AG20443 (cell line): ENCODE measurements at regions not wholly inside any gene's neighbourhood (a gene's known extent, or its start where the extent isn't known, plus 50 kb on each side); places are given as distances from the start of the nearest gene placed in this dataset.
A peak's percentile ranks its signal among the peaks of the same experiment; 100 is the strongest.

ENCODE experiments used
- DNase-seq: peaks from one replicate; pipeline ENCODE4 v3.0.0; 2012; ENCODE audit warnings: low spot score, mixed read lengths

DNA sequence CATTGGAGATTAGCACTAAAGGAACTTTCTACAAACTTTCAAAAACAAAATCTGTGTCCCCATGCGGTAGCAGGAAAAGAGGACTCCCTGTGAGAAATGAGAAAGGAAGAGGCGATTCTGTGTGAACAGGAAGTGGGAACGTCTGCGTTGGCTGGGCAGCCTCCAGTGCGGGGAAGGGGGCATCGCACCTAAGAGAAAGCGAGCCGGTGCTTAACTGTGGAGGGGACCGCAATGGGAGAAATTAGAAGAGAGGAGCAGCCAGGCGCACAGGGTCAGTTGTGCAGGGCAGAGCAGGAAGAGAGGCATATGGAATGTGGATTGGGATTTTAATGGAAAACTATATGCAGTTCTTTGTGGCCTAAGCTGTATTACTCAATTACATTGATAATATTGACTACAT, 77.4 kb upstream of the DOCK9 start:
- DNase-seq, result no peak

DNA sequence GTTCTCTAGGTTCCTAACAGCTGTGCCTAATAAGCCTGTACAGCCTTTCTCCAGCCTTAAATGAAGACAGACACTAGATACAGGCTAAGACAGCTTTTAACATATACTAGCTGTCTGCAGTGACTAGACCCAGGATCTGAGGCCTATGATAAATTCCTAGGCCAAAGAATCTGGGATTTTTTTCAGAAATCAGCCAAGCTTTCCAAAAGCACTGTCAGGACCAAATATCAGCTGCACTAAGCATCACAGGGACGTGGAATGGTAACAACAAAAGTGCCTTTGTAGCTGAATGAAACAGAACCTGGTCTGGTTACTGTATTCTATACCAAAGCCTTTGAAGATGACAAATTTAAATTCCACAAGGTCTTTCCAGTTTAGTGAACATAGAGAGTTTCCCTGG, 77.9 kb upstream of the DOCK9 start:
- DNase-seq, result no peak

- peak; percentile 23 for DNase-seq
These were observed 78.6 kb upstream of the DOCK9 start for GRCh38 chr13:99056381-99057014.

DNA sequence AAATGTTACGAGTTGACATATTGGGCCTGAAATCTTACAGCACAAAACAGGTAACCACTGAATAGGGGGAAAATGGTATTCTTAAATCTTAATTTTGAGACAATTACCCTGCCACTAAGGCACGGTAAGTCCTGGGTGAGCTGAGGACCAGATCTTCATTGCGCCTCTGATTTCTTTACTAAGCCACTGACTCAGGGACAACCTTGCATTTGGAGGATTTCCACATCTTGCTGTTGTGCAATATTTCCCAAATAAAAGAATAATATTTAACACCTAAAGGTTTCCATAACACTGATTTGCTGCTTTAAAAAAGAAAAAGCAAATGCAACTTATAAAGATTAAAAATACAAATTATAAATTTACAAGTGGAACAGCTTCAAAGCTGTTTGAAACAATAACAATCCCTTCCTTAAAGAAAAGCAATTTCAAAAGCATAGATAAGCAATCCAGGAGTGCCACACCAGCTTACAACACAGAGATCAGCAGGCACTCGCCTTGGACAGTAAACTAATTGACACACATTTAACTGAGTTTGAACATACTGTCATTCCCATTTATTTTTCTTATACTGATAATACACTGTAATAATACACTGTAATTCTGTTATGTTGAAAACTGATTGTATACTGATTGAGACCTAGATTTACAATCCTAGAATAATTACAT, 79.6 kb upstream of the DOCK9 start:
- DNase-seq, result peak; percentile 44

GRCh38 chr13:99058527-99059495, 80.9 kb upstream of the DOCK9 start:
- no peak for DNase-seq

DNA sequence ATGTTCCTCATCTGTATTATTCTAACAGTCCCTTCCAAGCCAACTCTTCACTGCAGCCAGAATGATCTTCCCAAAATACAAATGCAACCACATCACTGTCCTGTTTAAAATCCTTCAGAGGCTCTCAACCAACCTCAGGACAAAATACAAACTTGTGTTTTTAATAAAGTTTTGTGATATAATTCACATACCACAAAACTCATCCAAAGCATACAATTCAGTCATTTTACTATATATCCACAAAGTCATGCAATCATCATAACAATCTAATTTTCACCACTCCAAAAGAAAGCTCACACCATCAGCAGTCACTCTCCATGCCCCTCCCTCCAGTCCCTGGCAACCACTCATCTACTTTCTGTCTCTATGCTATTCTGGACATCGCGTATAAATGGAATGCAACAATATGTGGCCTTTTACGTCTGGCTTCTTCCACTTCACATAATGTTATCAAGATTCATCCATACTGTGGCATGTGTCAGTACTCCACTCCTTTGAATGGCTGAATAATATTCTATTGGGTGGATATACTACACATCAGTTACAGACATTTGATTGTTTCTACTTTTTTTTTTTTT, 81.7 kb upstream of the DOCK9 start:
- DNase-seq, result no peak

DNA sequence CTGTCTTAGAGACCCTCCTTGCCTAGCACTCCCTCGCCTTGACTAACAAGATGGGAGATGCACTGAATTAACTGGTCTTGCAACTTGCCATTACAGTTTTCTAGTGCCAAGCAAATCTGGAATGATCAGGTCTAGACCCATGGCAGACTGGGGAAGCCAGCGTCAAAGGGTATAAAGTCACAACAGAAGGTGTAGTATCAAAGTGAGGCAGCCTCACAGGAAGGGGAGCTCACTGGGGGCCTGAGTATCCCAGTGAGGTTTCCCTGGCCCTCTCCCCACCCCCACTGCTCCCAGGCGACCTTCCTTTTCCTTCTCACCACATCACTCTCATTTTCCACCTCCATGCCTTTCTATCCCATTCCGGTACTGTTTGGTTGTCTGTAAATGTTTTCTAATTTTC, 83.5 kb upstream of the DOCK9 start:
- no peak for DNase-seq

DNA sequence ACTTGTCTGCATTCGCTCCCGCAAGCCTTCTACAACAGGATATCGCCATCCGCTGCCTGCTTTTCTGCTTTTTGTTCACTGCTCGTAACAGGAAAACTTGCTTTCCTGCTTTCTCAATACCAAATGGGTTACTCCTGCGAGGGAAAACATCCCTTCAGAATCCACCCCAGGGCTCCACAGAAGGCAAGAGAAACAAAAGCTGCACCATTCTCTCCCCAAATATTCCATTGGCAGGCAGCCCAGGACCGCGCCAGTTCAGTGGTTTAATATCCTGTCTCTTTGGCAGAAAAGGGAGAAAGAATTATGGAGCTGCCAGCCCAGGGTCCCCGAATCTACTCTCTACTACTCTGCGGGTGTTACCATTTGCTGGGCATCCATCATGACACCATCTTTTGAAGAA, 84.7 kb upstream of the DOCK9 start:
- DNase-seq, result peak; percentile 49

GRCh38 chr13:99063178-99063577, 85.3 kb upstream of the DOCK9 start:
- no peak for DNase-seq

DNA sequence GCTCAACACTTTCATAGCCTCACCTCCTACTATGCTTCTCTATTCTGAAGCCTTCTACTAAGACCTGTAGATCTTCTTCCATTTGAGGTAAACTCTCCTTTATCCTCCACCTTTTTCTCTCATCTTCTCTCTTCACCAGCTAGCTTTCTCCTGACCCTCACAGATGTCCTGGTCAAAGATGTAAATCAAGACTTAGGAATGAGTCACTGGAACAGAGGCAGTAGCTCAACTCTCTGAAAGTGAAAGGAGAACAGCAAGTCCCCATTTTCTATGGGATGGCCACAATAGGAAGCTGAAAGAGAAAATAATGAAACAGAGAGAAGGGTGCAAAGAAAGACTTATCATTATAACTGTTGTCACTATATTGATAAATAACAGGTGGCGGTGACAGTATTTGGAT, 86.1 kb upstream of the DOCK9 start:
- DNase-seq, result no peak

GRCh38 chr13:99064624-99065234, 86.9 kb upstream of the DOCK9 start:
- DNase-seq, result no peak

- no peak for DNase-seq
These were observed 87.6 kb upstream of the DOCK9 start for GRCh38 chr13:99065235-99066015.

DNA sequence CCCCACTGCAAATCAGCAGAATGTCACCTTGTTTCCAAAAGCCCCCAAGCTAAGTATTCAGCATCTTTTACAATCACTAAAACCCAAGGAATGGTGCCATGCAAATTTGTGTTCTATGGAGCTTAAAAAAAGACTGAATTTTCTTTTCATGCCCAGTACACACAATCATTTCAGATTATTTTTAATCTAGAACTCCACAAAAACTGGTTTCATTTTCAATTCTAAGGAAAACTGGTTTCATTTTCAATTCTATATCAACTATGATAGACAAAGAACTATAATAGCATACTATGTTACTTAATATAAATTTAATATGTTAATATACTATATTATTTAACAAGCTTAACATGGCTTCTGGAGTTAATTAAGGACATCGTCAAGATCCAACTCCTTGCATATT, 88.4 kb upstream of the DOCK9 start:
- DNase-seq, result no peak

GRCh38 chr13:99067159-99067985, 89.5 kb upstream of the DOCK9 start:
- DNase-seq, result peak; percentile 74

DNA sequence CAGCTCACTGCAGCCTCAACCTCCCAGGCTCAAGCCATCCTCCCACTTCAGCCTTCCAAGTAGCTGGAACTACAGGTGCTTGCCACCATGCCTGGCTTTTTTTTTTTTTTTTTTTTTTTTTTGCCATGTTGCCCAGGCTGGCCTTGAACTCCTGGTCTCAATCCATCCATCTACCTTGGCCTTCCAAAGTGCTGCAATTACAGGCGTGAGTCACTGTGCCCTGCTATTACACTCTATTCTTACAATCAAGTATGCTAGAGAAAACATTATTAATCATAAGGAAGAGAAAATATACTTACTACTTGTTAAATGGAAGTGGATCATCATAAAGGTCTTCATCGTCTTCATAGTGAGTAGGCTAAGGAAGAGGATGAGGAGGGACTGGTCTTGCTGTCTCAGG, 93.3 kb upstream of the DOCK9 start:
- DNase-seq, result no peak

DNA sequence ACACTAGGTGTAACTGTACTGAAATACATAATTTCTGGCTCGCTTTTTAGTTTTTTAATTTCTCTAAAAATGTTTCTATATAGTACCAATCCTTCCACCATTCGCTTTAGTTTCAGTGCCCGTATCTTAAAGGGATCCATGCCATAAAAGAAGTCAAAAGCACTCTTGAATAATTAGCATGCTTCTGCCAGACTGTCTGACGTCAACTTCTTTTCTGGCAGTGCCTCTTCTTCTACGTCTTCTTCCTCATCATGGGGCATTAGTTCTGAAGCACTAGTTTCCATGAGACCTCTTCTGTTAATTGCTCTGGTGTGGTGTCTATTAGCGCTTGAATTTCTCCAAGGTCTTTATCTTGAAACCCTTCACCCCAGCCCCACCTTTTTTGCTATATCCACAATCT, 93.8 kb upstream of the DOCK9 start:
- no peak for DNase-seq

- DNase-seq, result no peak
These were observed 94.5 kb upstream of the DOCK9 start for GRCh38 chr13:99072356-99072755.

- no peak for DNase-seq
These were observed 95.1 kb upstream of the DOCK9 start for GRCh38 chr13:99072941-99073340.

DNA sequence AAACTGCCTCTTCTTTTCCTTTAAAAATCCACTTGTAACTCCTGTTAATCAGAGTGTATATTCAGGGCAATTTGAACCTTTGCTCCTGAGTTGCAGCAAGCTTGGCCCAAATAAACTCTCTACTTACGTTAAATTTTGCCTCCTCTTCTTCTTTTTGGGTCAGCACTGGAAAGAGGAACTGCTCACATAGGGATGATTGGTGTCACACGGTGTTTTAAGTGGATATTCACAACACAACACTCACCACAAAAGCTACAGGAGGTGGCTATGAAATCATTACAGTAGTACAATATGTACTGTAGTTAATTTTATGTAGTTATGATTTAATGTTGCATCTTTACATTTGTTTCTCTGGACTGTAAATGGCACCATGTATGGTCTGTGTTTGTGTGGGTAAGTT, 96.8 kb upstream of the DOCK9 start:
- DNase-seq, result no peak
